GM18907 (cell line): ENCODE measurements at regions not wholly inside any gene's neighbourhood (a gene's known extent, or its start where the extent isn't known, plus 50 kb on each side); places are given as distances from the start of the nearest gene placed in this dataset.

Source experiments
- ATAC-seq: cut with Tn5 transposase; IDR thresholded peaks from one replicate; pipeline ENCODE4 v1.9.1; 2021; ENCODE audit warnings: mild to moderate bottlenecking, moderate library complexity; ENCODE audit not compliant: unreplicated experiment

DNA sequence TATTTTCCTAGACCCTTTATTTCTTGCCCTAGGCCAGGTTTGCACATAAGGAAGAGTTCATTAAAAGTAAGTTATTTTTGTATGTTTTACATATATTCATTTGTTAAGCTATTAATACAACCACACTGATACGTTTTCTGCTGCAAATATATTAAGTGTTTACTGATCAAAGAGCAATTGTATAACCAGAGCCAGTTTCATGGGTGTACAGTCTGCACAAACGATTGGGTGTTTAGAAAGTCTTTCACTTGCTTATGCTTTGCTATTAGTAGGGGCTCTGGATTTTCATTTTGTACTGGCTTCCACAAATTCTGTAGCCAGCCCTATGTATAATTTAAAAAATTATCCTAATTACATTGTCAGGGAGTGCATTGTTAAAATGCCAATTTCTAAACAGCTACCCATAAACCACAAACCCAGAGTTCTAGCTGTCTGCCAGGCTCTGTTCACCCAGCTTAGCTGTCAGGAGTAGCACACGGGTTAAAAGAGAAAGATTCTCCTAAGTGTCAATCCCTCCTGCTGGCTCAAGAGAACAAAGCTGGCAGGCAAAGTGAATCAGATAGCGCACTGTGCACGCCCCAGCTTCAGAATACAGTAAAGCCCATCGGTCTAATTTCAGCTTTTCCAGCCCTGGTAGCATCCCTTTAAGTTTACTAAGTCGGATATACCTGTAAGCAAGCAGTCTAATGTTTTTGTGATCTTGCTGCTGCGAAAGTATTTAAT is 151.0 kb upstream of the LMO3 start:
- ATAC-seq = peak; percentile 49

DNA sequence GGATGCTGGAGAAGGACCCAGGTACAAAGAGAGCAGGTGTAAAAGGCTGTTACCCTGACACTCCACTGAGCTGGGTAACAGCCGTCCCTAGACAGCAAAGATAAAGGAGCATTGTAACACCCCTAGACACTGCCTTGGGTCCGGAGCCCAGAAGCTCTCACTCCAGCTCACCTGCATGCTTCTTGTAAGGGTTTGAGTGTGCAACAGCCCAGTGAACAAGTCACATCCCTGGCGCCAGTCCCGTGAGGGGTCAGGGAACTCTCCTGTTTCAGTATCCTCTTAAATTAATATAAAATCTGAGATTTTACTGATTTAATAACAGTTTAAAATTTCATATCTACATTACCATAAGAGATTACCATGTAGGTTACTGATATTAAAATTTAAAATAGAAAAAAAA is 124.8 kb upstream of the LMO3 start:
- no peak for ATAC-seq

DNA sequence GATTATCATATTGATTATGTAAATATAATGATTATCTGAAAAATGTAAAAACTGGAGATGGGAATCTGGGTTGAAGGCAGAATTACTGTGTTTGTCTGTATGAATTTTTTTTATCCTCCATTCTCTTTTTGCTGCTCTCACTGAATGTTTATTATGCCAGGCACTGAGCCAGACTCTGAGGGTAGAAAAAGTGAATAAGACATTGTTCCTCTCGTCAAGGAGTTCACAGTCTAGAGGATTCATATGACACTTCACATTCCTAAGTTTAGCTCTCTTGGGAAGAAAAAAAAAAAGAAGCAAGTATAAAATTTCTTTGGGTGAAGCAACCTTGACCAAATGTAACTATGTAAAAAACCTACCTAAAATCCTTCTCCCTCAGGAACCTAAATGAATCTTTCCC is 120.9 kb upstream of the LMO3 start:
- ATAC-seq = no peak

DNA sequence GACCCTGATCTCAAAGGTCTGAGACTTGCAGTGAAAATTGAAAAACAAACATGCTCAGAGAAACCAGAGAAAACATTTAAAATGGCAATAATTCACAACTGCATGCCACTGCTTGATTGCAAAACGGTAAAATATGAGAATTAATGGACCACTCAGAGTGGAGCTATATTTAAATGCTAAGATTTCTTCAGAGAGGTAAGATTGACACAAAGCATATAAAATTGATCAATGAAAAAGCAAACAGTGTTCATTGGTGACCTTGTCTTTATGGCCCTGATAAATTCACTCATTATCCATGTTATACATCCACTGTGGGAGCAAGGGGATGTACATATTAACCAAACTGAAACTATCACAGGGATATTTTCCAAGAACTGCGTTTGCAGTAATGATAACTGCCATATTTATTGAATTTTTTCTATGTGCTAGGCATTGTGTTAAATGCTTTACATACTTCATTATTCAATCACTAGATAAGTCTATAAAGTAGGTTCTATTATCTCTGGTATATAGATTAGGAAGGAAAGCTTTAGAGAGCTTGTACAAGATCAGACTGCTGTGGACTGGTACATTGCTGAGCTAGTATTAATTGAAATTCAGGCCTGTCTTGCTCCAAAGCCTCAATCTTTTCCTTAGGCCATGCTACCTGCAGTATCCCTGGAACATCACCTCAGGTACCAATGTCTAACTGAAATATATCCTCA is 113.9 kb upstream of the LMO3 start:
- ATAC-seq = no peak

DNA sequence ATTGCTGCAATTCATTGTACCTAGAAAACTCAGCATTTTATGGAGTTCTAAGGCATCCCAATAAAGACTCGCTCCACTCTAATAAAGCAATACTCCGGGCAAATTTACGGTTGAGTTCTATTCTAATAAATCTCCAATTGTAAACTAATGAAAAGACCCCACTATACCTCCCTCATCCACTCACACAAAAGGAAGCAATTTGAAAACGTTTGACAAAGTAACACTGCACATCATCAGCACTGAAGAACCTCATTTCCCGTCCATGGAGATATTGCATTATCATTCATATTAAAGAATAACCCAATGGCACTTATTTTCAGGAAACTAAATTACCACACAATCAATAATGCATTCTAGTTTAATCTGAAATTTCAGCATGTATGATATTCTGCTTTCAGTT is 111.0 kb upstream of the LMO3 start:
- ATAC-seq = no peak

DNA sequence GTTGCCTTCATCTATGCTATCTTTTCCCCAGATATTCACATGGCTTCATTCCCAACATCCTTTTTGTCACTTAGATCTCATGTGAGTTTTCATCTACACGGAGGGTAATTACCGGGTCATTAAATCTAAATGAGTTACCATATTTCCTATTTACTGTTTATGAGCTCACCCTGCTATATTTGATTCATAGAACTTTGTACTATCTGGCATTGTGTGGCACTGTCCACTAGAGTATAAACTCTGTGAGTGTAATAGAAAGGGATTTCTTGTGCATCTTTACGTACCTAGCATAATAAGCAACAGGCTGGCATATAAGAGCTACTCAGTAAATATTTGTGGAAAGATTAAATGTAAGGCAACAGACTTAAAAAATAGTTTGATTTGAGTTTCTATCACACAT is 86.1 kb upstream of the LMO3 start:
- ATAC-seq = no peak

DNA sequence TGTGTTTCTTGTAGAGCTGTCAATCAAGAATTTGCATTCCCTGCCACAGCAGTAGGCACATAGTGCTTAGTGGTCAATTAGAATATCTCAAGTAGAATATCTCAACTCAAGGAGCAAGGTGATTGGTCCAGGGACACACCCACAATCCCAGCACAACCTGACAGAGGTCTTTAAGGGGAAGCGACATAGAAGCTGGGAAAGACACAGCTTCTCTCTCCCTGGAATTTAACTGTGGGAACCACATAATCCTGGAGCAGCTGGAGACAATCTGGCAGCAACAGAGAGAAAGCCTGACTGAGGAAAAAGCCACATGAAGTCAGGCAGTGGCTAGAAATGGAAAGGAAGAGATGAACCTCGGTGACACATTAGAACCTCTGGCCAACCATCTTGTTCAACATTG is 85.7 kb upstream of the LMO3 start:
- ATAC-seq = no peak

DNA sequence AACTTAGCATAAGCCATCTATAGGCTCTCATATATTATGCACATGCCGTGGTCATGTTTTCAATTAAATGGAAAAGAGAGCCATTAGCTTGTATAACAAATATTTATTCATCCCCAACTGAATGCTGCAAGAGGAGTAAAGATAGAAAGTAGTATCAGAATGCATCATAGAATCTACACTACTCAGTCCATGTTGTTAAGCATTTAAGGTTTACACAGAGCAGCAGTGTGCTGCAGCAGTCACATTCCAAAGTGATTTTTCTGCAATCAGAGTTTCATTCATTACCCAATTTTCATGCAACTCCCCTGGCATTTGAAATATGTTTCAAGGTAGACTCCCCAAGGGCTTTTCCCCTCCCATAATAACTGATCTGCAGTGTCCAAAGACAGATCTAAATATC is 82.2 kb upstream of the LMO3 start:
- no peak for ATAC-seq

DNA sequence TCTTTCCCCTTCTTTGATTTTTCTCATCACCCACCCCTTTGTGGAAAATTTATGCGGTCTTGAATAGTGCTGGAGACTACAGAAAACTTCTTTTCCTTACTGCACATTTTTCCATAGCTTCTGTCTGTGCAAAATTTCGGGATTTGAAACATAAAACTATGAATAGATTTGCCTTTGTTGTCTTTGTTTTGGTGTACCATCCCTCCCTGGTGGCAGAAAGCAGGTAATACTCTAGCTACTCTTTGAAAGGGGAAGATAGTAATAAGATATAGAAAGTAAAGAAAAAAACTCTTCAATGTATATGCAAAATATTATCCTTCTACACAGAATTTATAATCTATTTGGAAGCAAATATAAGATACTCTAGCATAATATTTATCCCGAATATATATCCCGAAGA is 79.1 kb upstream of the LMO3 start:
- no peak for ATAC-seq

DNA sequence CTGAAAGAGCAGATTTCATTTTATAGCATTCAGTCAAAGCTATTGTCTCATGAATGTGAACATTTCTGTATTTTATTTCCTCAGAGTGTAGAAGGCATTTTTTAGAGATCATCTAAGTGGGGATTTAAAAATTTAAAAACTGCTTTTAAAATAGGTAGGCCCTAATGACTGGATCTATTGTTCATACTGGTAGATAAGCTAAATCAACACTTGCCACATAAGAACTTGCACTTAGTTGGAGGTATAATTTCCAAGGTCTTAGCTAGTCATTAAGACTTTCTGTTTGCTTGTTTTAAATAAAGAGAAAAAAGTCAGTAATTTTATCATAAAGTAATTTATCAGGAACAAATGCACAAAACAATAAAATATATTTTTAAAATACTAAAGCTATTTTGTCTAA is 75.2 kb upstream of the LMO3 start:
- no peak for ATAC-seq

DNA sequence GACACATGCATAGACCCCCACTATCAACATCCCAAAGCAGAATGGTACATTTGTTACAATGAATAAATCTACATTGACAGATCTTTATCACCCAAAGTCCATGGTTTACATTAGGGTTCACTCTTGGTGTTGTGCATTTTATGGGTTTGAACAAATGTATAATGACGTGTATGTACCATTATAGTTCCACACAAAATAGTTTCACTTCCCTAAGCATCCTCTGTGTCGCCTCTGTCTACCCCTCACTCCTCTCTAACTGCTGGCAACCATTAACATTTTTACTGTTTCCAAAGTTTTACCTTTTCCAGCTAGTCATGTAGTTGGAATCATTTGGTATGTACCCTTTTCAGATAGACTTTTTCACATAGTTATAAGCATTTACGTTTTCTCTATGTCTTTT is 69.5 kb upstream of the LMO3 start:
- no peak for ATAC-seq

DNA sequence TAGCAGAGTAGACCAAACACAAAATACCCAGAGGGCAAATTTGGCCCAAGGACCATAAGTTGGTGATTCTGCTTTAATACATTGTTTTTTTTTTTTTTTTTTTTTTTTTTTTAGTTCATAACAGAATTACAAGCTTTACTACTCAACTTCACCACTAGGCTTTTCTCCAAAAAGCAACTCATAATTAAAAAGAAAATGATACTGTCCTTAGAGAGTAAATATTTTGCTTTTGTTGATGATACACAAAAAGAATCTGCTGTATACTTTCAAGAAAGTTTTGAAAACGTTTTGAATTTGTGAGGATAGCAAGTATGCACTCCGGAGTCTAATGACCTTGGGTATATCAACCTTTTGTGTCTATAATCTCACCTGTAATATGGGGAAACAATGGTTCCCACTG is 68.9 kb upstream of the LMO3 start:
- ATAC-seq = no peak

DNA sequence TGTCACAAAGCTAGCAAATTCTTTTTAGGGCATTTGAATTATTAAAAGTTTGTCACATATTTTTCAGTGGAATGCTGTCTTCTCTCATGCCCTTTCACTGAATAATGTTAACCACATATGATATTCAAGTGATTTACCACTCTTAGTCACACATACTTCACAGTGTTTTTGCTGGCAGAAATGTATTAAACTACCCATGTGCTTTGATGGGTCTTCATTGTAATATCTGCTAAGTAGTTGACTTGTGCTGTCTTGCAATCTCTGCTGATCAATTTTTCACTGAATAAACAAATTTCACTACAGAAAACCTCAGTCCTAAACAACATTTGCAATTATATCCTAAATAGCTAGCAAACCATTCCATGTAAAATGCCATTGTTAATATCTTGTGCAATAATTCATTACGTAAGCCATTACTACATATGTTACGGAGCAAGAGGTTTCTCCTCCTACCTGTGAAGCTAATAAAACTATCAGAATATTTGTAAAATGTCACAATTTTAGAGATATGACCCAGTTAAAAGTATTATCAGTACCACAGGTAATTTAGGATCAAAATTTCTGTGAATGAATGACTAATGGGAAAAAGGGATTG is 64.6 kb upstream of the LMO3 start:
- no peak for ATAC-seq

DNA sequence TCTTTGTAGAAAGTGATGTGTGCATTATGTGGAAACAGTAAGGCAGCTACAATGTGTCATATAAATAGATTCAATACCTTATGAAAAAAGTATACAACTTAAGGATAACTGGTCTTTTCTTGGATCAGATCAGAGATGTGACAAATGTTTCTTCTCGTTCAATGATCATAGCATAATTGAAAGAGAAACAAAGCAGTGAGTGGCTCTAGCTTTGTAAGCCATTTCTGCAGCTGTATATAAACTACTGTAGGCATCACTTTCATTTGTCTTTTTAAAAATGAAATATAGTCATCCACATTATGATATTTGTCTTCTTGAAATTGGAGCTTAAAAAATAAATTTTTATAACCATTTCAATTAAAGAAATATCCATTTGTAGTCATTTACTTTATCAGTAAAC is 63.8 kb upstream of the LMO3 start:
- no peak for ATAC-seq

DNA sequence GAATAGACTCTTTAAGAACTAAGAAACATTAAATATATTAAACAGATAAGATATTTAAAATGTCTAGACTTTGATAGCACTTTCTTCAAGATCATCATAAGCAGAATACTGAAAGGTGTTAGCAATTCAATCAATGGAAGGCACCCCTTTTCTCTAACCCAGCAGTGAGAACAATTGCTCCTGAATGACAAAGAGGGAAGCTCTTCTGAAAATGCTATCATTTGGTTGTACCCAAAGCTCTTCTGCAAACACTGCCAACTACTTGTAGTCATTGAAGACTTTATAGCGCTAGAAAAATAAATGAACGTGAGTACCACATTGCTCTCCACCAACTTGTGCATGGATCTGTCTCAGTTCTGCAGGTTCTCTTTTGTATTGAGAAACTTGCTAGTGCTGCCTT is 62.2 kb upstream of the LMO3 start:
- no peak for ATAC-seq

DNA sequence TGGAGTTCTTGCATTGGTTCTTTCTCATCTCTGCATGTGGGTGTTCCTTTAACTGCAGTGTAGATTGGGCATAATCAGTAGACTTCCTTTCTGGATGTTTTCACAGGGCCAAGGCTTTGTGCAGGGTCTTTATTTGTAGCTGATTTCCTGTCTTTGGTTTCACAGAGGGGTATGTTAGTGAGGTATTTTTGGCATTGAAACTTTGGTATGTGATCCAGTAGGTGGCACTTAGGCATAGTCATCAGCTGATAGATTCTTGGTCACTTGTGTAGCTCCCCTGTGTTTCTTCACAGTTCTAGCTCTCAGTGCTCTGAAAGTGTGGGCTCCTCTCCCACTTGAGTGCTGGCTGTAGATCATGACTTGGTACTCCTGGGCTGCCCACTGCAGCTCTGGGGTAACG is 52.7 kb upstream of the LMO3 start:
- ATAC-seq = no peak
